Natural killer cell treated with Interleukin-12 subunit alpha and Interleukin-12 subunit beta and Interleukin-15 and Interleukin-18, amount 100 ng/mL, for 72 hours (primary cell): ENCODE measurements at regions not wholly inside any gene's neighbourhood (a gene's known extent, or its start where the extent isn't known, plus 50 kb on each side); places are given as distances from the start of the nearest gene placed in this dataset.
"Not testable (repeated sequence)": the region's sequence is repeated elsewhere in the genome, so short reads cannot be mapped to it uniquely, and the experiment has no call there.

Experiments
- ATAC-seq, 2 donors: fragments of 150-1000 bp; cut with Tn5 transposase in 1 of 2; sonication (Bioruptor Pico), chemical (Tn5 transposase) in 1 of 2; 2 replicates each; pipeline ENCODE4 v1.10.0; 2021
- DNase-seq: peaks from one replicate; pipeline ENCODE4 v3.0.0; 2022; ENCODE audit warnings: low spot score
- H3K27ac Mint-ChIP-seq, 2 donors: 1 replicate in 1 of 2; 2 replicates in 1 of 2; pipeline ENCODE4 v1.8.0; 2022; ENCODE audit warnings: mixed read lengths in 2 of 2, mild to moderate bottlenecking in 1 of 2, moderate library complexity in 1 of 2
- H3K27me3 Mint-ChIP-seq, 2 donors: 1 replicate in 1 of 2; 2 replicates in 1 of 2; pipeline ENCODE4 v1.8.0; 2022; ENCODE audit warnings: mixed read lengths in 2 of 2
- H3K36me3 Mint-ChIP-seq: one replicate; pipeline ENCODE4 v1.8.0; 2022; ENCODE audit warnings: mixed read lengths
- H3K4me1 Mint-ChIP-seq, 2 donors: 1 replicate in 1 of 2; 2 replicates in 1 of 2; pipeline ENCODE4 v1.8.0; 2022; ENCODE audit warnings: low read depth in 2 of 2, mixed read lengths in 2 of 2, mild to moderate bottlenecking in 1 of 2
- H3K4me3 Mint-ChIP-seq: one replicate; pipeline ENCODE4 v1.8.0; 2022; ENCODE audit warnings: mixed read lengths
- H3K9me3 Mint-ChIP-seq: 2 replicates; pipeline ENCODE4 v1.8.0; 2022; ENCODE audit warnings: mixed read lengths

DNA sequence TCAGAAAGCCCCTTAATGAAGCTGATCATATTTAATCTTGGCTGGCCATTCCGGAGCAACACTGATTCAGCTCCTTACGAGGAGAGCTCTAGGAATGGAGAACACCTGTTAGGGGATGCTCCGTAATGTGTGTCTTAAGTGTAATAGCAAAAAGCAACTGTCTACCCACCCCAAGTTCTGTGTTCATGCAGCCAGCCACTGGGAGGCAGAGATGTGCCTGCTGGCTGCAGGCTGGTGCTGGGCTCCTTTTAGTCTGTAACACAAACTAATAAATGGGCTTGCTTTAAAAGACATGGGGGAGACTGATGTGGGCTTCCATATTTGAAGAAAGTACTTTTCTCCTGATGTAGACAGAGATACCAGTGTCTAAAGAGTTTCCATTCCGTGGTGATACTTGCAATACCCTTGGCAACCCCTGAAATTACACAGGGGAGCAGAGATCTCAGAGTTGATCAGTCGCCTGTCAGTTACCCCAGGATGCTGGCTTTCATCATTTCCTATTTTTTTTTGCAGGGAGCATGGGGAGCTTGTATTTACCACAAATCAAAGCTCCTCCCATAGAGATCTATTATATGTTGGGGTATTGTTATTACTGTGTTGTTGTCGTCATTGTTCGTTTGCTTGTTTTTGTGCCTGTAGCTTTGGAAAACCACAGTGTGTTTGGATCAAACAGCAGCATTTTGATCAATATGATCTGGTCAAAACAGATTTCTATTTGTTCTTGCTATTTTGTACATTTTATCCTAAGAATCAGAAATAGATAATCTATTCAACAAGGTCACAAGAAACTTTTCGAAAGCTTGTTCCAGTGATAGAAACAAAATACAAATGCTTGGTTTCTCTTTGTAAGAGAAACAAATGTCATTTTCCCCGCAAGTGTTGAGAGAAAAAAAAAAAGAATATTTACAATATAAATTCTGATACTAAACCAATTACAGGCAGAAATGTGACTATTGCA, 65.8 kb downstream of the MTX3 start:
- Mint-ChIP-seq H3K4me1 (no peaks in the 10 kb centered on the region), H3K9me3 (no peaks in the 10 kb centered on the region), H3K4me3 (no peak overlapping the region), H3K27ac (no peak overlapping the region), H3K27me3 (peaks cover 18 to 31% of the 10 kb centered on the region in 2 donors), H3K36me3 (no peaks in the 10 kb centered on the region)
- no peak for DNase-seq
- ATAC-seq = no peak

DNA sequence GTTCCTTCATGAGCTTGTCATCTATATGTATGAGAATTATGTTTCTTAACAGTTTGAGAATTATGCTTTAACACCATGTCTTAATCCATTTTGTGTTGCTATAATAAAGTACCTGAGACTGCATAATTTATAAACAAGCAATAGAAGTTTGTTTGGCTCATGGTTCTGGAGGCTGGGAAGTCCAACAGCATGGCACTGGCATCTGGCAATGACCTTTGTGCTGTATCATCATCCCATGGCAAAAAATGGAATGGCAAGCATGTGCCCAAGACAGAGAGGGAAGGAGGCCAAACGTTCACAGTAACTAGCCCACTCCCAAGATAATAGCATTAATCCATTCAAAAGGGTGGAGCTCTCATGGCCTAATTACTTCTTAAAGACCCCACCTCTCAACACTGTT, 67.6 kb downstream of the MTX3 start:
- H3K27ac Mint-ChIP-seq = no peak overlapping the region
- H3K4me3 Mint-ChIP-seq = no peak overlapping the region
- no peaks in the 10 kb centered on the region for H3K36me3 Mint-ChIP-seq
- ATAC-seq (no peak), DNase-seq (no peak)
- peaks cover 4% of the 10 kb centered on the region for H3K9me3 Mint-ChIP-seq
- peaks cover 19 to 31% of the 10 kb centered on the region in 2 donors for H3K27me3 Mint-ChIP-seq
- no peaks in the 10 kb centered on the region for H3K4me1 Mint-ChIP-seq

DNA sequence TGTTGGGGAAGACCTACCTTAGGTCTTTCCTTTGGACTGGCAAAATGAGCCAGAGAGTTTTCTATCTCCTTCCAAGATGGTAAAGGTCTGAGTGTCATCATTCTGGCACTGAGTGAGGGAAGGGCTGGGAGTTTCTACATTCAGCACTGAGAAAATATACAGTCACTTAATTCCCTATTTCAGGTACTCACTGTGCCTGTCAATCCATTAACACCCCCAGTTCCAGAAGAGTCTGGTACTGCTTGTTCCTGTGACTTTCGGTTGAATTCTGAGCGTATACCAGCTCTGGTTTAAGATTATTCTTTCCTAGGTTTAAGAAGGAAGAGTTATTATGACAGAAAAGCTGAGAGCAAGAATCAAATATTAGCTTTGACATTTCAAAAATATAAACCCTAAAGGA, 68.4 kb downstream of the MTX3 start:
- Mint-ChIP-seq H3K27me3 (peaks cover 24 to 34% of the 10 kb centered on the region in 2 donors), H3K4me3 (no peak overlapping the region), H3K4me1 (no peaks in the 10 kb centered on the region), H3K27ac (no peak overlapping the region), H3K36me3 (no peaks in the 10 kb centered on the region), H3K9me3 (peaks cover 6% of the 10 kb centered on the region)
- ATAC-seq (no peak), DNase-seq (no peak)

DNA sequence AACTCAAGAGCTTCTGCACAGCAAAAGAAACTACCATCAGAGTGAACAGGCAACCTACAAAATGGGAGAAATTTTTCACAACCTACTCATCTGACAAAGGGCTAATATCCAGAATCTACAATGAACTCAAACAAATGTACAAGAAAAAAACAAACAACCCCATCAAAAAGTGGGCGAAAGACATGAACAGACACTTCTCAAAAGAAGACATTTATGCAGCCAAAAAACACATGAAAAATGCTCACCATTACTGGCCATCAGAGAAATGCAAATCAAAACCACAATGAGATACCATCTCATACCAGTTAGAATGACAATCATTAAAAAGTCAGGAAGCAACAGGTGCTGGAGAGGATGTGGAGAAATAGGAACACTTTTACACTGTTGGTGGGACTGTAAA, 83.6 kb downstream of the MTX3 start:
- H3K4me3 Mint-ChIP-seq, H3K36me3 Mint-ChIP-seq, DNase-seq, ATAC-seq, H3K4me1 Mint-ChIP-seq, H3K27ac Mint-ChIP-seq, H3K9me3 Mint-ChIP-seq: not testable (repeated sequence)
- H3K27me3 Mint-ChIP-seq = peaks cover 13 to 15% of the 10 kb centered on the region in 2 donors

DNA sequence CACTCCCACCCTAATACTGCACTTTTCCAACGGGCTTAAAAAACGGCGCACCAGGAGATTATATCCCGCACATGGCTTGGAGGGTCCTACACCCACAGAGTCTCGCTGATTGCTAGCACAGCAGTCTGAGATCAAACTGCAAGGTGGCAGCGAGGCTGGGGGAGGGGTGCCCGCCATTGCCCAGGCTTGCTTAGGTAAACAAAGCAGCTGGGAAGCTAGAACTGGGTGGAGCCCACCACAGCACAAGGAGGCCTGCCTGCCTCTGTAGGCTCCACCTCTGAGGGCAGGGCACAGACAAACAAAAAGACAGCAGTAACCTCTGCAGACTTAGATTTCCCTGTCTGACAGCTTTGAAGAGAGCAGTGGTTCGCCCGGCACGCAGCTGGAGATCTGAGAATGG, 88.5 kb downstream of the MTX3 start:
- not testable (repeated sequence) for H3K4me1 Mint-ChIP-seq, DNase-seq, H3K36me3 Mint-ChIP-seq, ATAC-seq, H3K4me3 Mint-ChIP-seq, H3K27ac Mint-ChIP-seq, H3K9me3 Mint-ChIP-seq
- peaks cover 11 to 12% of the 10 kb centered on the region in 2 donors for H3K27me3 Mint-ChIP-seq

DNA sequence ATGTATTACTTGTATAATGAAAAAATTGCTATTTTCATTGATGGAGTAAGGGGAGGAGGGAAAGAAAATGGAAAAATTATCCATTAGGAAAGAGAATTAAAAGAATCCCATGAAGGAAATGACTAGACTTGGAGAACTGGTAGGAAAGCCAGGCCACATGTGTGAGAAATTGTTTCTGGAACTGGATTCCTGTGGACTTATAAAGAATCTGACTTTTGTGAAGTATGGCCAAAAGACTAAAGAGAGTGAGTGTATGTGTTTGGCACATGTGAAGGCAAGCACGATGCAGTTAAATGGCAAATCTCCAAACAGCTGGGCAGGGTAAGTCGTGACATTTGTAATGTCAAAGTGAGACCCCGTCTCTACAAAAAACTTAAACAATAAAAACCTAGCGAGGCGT, 89.4 kb downstream of the MTX3 start:
- Mint-ChIP-seq H3K27ac (no peak overlapping the region), H3K9me3 (no peaks in the 10 kb centered on the region), H3K36me3 (no peaks in the 10 kb centered on the region), H3K4me3 (no peak overlapping the region), H3K27me3 (peaks cover 17 to 19% of the 10 kb centered on the region in 2 donors), H3K4me1 (no peaks in the 10 kb centered on the region)
- ATAC-seq (no peak), DNase-seq (no peak)

DNA sequence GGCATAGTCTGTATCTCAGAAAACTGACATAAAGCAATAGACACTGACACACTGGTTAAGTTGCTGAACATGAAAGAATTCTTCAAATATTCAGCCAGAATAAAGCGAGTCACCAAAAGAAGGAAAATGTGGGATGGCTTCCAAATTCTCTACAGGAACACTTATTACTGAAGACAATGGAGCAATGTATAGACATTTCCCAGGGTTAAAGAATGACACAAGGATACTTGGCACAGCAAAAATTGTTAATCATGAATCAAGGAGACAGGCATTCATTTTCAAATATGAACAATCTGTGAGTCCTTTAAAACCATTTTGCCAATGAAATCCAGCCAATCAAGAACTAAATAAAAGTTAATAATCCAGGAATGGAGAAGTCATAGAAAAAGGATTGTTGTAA, 92.5 kb downstream of the MTX3 start:
- peaks cover 30 to 50% of the 10 kb centered on the region in 2 donors for H3K27me3 Mint-ChIP-seq
- DNase-seq = no peak
- no peak overlapping the region for H3K27ac Mint-ChIP-seq
- H3K4me1 Mint-ChIP-seq = no peaks in the 10 kb centered on the region
- H3K36me3 Mint-ChIP-seq = no peaks in the 10 kb centered on the region
- no peak overlapping the region for H3K4me3 Mint-ChIP-seq
- no peak for ATAC-seq
- no peaks in the 10 kb centered on the region for H3K9me3 Mint-ChIP-seq

DNA sequence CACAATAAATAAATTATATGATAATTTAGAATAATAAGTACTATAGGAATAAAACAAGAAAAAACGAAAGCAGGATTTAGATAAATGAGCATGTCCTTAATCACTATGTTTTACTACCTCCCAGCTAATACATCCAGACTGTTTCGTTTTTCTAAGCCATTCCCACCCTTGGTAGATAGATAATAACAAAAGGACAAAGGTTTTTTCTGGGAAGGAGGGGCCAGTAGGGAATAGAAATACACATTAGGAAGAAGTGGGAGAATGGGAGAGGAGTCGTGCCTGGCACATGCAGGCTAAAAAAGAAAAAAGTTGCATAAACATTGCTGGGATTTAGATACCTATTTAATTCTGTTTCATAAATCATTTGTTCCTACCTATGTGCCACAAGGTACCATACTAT, 97.1 kb downstream of the MTX3 start:
- no peak overlapping the region for H3K4me3 Mint-ChIP-seq
- H3K36me3 Mint-ChIP-seq = no peaks in the 10 kb centered on the region
- no peaks in the 10 kb centered on the region for H3K9me3 Mint-ChIP-seq
- H3K27me3 Mint-ChIP-seq = peaks cover 30 to 72% of the 10 kb centered on the region in 2 donors
- H3K27ac Mint-ChIP-seq = no peak overlapping the region
- DNase-seq (no peak), ATAC-seq (no peak)
- H3K4me1 Mint-ChIP-seq = no peaks in the 10 kb centered on the region

DNA sequence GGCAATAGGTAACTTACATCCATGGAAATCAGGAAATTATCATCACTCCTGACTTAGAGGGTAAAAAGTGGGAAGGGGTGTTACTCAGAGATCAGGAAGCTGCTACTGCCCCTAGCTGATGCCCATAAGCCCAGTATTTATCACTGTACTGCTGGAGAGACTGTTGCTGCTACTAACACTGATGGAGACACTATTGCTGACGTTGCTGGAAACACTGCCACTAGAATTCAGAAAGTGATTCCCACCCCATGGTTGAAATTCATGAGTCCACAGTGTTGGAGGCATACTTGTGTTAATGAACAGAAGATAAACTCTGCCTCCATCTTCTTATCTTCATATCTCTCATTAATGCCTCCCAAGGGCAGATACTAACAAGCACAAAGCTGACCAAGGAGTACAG, 97.6 kb downstream of the MTX3 start:
- ATAC-seq = no peak
- no peak overlapping the region for H3K4me3 Mint-ChIP-seq
- H3K27ac Mint-ChIP-seq = no peak overlapping the region
- no peak for DNase-seq
- H3K27me3 Mint-ChIP-seq = peaks cover 30 to 67% of the 10 kb centered on the region in 2 donors
- H3K9me3 Mint-ChIP-seq = no peaks in the 10 kb centered on the region
- H3K4me1 Mint-ChIP-seq = no peaks in the 10 kb centered on the region
- no peaks in the 10 kb centered on the region for H3K36me3 Mint-ChIP-seq

DNA sequence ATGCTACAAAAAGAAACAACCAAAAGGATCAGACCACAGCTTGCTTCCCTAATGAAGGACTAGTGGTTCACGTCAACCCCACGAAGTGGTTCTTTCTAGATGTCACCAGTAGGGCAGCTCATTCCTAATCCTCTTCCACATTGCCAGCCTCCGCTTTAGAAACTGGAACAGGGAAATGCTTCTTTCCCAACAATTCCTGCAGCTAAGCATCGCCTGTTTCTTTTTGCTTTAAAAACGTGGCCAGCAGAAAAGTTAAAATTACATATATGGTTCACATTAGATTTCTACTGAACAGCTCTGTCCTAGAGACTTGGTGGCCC, 100.2 kb downstream of the MTX3 start:
- Mint-ChIP-seq H3K4me1 (no peaks in the 10 kb centered on the region), H3K4me3 (no peak overlapping the region), H3K9me3 (no peaks in the 10 kb centered on the region), H3K36me3 (no peaks in the 10 kb centered on the region), H3K27ac (no peak overlapping the region), H3K27me3 (peaks cover 23 to 56% of the 10 kb centered on the region in 2 donors)
- DNase-seq (no peak), ATAC-seq (no peak)

DNA sequence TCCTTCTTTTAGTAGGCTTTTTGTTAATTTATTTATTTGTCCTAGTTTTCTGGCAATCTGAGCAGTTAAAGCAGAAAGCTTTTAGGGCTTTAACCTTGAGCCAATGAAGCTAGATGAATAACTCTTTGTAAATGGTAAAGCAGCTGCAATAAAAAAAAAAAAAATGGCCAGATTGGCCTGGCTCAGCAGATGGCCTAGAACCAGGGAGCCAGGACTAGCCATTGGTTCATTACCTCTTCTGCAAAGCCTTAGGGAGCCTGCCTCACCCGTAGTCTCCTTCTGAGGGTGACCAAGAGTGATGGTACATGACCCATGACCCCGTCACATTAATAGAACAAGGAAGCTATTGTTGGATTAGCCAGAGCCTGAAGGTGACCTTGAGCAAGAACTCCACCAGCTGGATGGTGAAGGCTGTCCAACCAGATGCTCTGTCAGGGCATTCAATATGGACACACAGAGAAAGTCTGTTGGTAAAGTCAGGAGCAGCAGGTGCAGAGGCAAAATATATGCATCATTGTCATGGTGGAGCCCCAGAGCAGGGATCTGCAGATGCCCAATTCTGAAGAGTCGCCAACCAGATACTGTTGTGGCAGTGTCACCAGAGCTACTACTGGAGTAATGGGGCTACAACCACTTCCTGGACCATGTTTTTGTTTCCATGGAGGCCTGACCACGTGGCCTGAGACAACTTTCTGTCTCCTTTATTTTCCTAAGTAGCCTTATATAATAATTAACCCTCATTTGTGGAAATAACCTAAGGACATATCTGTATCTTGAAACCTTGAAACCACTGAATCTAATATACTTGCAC, 100.7 kb downstream of the MTX3 start:
- Mint-ChIP-seq H3K27me3 (peaks cover 19 to 50% of the 10 kb centered on the region in 2 donors), H3K27ac (no peak overlapping the region), H3K36me3 (no peaks in the 10 kb centered on the region), H3K9me3 (no peaks in the 10 kb centered on the region), H3K4me1 (no peaks in the 10 kb centered on the region), H3K4me3 (no peak overlapping the region)
- ATAC-seq = no peak
- no peak for DNase-seq

DNA sequence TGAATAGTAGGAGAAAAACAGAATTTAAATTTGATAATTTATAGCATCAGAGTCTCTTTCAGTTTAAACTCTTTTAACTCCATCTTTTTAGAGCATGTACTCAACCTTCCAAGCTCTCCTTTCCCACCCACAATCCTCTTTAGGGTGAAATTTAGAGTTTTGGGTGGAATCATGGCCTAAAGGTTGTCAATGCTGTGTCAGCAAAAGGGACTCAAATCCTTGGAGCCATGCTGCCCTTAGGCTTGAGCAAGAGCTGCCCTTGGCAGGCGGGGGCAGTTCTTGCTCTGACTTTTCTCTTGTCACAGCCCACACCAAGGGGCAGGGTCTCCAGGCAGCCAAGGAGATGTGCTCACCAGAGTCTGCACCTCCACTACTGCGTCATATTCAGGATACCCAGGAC, 102.4 kb downstream of the MTX3 start:
- Mint-ChIP-seq H3K27me3 (peaks cover 14 to 34% of the 10 kb centered on the region in 2 donors), H3K4me3 (no peak overlapping the region), H3K4me1 (no peaks in the 10 kb centered on the region), H3K9me3 (no peaks in the 10 kb centered on the region), H3K27ac (no peak overlapping the region), H3K36me3 (no peaks in the 10 kb centered on the region)
- DNase-seq = no peak
- ATAC-seq = no peak

DNA sequence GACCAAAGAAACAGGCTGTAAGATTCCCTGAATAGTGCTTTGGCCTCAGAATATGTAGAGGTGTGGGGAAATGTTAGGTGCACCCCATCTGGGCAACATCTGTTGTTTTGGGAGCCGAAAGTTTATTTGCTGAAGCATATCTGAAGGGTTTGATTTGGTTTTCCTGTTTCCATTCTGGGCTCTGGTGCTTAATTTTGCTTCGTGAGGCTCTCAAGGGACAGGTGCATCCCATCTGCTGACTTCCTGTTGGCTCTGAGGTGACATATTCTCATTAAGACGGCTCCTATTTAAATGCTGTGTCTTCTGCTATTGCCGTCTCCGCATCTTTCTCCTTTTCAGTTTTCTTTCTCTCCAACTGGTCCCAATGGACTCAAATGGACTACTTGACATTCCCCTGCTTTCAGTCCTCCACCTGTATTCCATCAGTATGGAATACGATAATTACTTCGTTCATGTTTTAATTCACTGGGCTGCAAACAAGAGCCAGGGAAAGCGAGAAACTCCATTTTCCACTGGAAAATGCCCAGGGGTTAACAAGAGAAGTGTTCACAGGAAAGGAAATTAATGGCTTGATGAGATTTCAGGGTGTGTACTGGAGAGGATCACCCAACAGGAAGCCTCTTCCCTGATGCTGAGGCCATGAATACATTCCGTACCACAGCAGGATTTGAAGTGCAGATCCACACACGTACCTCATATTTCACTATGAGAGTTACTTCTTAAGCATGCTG, 104.0 kb downstream of the MTX3 start:
- Mint-ChIP-seq H3K27ac (no peak overlapping the region), H3K36me3 (no peaks in the 10 kb centered on the region), H3K4me3 (no peak overlapping the region), H3K27me3 (peaks cover 13 to 28% of the 10 kb centered on the region in 2 donors), H3K9me3 (no peaks in the 10 kb centered on the region), H3K4me1 (no peaks in the 10 kb centered on the region)
- no peak for DNase-seq
- ATAC-seq = no peak

DNA sequence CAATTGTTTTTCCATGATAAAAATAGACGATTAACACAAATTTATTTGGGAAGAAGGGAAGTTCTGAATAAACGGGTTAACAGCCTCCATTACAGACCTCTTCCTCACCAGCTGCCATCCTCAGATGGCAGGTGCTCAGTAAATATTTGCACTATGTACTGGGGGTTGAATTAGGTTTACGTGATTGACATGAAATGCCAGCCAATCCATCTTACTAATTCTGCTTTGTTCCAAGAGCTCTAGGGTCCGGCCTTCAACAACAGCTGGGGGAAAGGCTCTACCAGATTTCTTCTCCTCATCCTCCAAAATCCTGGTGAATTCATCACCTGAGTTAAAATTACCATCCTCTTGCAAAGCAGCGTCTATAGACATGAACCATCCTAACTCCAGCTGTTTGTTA, 104.6 kb downstream of the MTX3 start:
- no peak overlapping the region for H3K4me3 Mint-ChIP-seq
- ATAC-seq = no peak
- no peak overlapping the region for H3K27ac Mint-ChIP-seq
- H3K27me3 Mint-ChIP-seq = peaks cover 11 to 22% of the 10 kb centered on the region in 2 donors
- H3K4me1 Mint-ChIP-seq = no peaks in the 10 kb centered on the region
- DNase-seq = no peak
- H3K36me3 Mint-ChIP-seq = no peaks in the 10 kb centered on the region
- no peaks in the 10 kb centered on the region for H3K9me3 Mint-ChIP-seq
